Lung (tissue), 11 donors: ENCODE measurements at regions not wholly inside any gene's neighbourhood (a gene's known extent, or its start where the extent isn't known, plus 50 kb on each side); places are given as distances from the start of the nearest gene placed in this dataset.
"Not testable (repeated sequence)": the region's sequence is repeated elsewhere in the genome, so short reads cannot be mapped to it uniquely, and the experiment has no call there.

Experiments
- ATAC-seq: fragments of 200-7000 bp; cut with Tn5 transposase; one replicate; pipeline ENCODE4 v1.9.1; 2020; ENCODE audit warnings: moderate number of reproducible peaks; ENCODE audit not compliant: insufficient read depth, low FRiP score
- DNase-seq, 3 donors: peaks; one replicate each; pipeline ENCODE4 v3.0.0-alpha.2; 2013 to 2017
- H3K27ac ChIP-seq, 2 donors: one replicate each; pipeline ENCODE4 v1.5.1; 2013; ENCODE audit warnings: mild to moderate bottlenecking in 2 of 2, moderate library complexity in 2 of 2, control low read depth in 1 of 2, inconsistent platforms in 1 of 2, low read depth in 1 of 2, low read length in 1 of 2
- H3K27me3 ChIP-seq, 3 donors: one replicate each; pipeline ENCODE4 v1.5.1; 2013; ENCODE audit warnings: low read length in 2 of 3; ENCODE audit not compliant: control insufficient read depth in 3 of 3, insufficient read depth in 3 of 3
- H3K36me3 ChIP-seq, 4 donors: one replicate each; pipeline ENCODE4 v1.5.1; 2013; ENCODE audit warnings: low read length in 4 of 4, mild to moderate bottlenecking in 1 of 4, moderate library complexity in 1 of 4; ENCODE audit not compliant: control insufficient read depth in 4 of 4, insufficient read depth in 4 of 4
- H3K4me1 ChIP-seq, 5 donors: one replicate each; pipeline ENCODE4 v1.5.1; 2013; ENCODE audit warnings: low read length in 5 of 5, mild to moderate bottlenecking in 2 of 5, moderate library complexity in 1 of 5; ENCODE audit not compliant: control insufficient read depth in 5 of 5, insufficient read depth in 5 of 5
- H3K4me3 ChIP-seq: one replicate; pipeline ENCODE4 v1.5.1; 2013; ENCODE audit warnings: mild to moderate bottlenecking, control low read depth, moderate library complexity
- H3K9ac ChIP-seq, 2 donors: one replicate each; pipeline ENCODE4 v1.5.1; 2013; ENCODE audit warnings: low read length in 2 of 2, control low read depth in 1 of 2; ENCODE audit not compliant: insufficient read depth in 1 of 2
- H3K9me3 ChIP-seq, 4 donors: one replicate each; pipeline ENCODE4 v1.5.1; 2013; ENCODE audit warnings: low read length in 3 of 4, mild to moderate bottlenecking in 1 of 4, moderate library complexity in 1 of 4; ENCODE audit not compliant: control insufficient read depth in 4 of 4, insufficient read depth in 3 of 4
- WGBS, 2 donors: extraction: QIAGEN DNeasy Blood & Tissue Kit; methylation state at CpG; one replicate each; pipeline ENCODE4 v1.1.7; 2013; 5-methylcytosine and 5-hydroxymethylcytosine counted together
- TF ChIP-seq, protein P1 (sequence below): IDR thresholded peaks from 2 replicates; pipeline ENCODE4 v1.5.1; 2012; ENCODE audit warnings: mild to moderate bottlenecking; ENCODE audit errors: control extremely low read depth, extremely low read depth
- donor health status: control.
- donor health status: control.
- donor health status: Bipolar disorder and iron deficiency.
- donor health status: healthy.
- donor health status: DM: yes; HTN: yes; CAD: no.

DNA sequence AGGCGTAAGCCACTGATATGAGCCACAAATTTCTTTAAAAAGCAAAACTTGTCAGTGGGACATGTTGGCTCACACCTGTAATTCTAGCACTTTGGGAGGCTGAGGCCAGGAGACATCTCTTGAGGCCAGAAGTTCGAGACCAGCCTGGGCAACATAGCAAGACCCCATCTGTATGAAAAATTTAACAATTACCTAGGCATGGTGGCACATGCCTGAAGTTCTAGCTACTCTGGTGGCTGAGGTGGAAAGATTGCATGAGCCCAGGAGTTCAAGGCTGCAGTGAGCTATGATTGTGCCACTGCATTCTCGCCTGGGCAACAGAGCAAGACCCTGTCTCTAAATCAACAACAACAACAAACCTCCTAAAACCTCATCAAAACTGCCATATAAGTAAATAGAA lies 147.6 kb upstream of the BARHL2 start:
- Histone ChIP-seq H3K9me3 (no peaks in the 10 kb centered on the region), H3K4me3 (no peak overlapping the region), H3K27ac (no peak overlapping the region), H3K4me1 (no peaks in the 10 kb centered on the region), H3K27me3 (no peaks in the 10 kb centered on the region), H3K9ac (no peak overlapping the region), H3K36me3 (no peaks in the 10 kb centered on the region)
- TF ChIP-seq, protein P1, sequence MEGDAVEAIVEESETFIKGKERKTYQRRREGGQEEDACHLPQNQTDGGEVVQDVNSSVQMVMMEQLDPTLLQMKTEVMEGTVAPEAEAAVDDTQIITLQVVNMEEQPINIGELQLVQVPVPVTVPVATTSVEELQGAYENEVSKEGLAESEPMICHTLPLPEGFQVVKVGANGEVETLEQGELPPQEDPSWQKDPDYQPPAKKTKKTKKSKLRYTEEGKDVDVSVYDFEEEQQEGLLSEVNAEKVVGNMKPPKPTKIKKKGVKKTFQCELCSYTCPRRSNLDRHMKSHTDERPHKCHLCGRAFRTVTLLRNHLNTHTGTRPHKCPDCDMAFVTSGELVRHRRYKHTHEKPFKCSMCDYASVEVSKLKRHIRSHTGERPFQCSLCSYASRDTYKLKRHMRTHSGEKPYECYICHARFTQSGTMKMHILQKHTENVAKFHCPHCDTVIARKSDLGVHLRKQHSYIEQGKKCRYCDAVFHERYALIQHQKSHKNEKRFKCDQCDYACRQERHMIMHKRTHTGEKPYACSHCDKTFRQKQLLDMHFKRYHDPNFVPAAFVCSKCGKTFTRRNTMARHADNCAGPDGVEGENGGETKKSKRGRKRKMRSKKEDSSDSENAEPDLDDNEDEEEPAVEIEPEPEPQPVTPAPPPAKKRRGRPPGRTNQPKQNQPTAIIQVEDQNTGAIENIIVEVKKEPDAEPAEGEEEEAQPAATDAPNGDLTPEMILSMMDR: no peak
- DNase-seq (no peak), ATAC-seq (no peak)
- WGBS, 2 donors: 85 to 89% methylated on average over 3 of the region's 3 CpGs

DNA sequence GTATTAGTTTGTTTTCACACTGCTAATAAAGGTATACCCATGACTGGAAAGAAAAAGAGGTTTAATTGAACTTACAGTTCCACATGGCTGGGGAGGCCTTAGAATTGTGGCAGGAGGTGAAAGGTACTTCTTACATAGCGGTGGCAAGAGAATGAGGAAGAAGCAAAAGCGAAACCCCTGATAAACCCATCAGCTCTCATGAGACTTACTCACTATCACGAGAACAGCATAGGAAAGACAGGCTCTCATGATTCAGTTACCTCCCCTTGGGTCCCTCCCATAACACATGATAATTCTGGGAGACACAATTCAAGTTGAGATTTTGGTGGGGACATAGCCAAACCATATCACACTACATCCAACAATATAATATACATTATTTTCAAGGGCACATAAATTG lies 145.7 kb upstream of the BARHL2 start:
- ATAC-seq: no peak
- 89 to 97% methylated on average over 3 of the region's 3 CpGs for WGBS, 2 donors
- no peaks in the 10 kb centered on the region for H3K9me3 ChIP-seq
- no peak overlapping the region for H3K4me3 ChIP-seq
- DNase-seq: no peak
- peaks cover 0 to 3% (median 0%) of the 10 kb centered on the region in 3 donors for H3K27me3 ChIP-seq
- H3K27ac ChIP-seq: no peak overlapping the region
- TF ChIP-seq, protein P1: no peak
- no peak overlapping the region for H3K9ac ChIP-seq
- no peaks in the 10 kb centered on the region for H3K4me1 ChIP-seq
- H3K36me3 ChIP-seq: no peaks in the 10 kb centered on the region

DNA sequence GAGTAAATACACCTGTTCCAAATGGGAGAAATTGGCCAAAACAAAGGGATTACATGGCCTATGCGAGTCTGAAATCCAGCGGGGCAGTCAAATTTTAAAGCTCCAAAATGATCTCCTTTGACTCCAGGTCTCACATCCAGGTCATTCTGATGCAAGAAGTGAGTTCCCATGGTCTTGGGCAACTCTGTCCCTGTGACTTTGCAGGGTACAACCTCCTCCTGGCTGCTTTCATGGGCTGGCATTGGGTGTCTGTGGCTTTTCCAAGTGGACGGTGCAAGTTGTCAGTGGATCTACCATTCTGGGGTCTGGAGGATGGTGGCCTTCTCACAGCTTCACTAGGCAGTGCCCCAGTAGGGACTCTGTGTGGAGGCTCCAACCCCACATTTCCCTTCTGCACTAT lies 144.3 kb upstream of the BARHL2 start:
- not testable (repeated sequence) for H3K27me3 ChIP-seq, H3K4me3 ChIP-seq, H3K9ac ChIP-seq, ATAC-seq, H3K4me1 ChIP-seq, H3K27ac ChIP-seq, DNase-seq, H3K36me3 ChIP-seq, H3K9me3 ChIP-seq
- 97% methylated on average over 3 of the region's 3 CpGs for WGBS, 2 donors

DNA sequence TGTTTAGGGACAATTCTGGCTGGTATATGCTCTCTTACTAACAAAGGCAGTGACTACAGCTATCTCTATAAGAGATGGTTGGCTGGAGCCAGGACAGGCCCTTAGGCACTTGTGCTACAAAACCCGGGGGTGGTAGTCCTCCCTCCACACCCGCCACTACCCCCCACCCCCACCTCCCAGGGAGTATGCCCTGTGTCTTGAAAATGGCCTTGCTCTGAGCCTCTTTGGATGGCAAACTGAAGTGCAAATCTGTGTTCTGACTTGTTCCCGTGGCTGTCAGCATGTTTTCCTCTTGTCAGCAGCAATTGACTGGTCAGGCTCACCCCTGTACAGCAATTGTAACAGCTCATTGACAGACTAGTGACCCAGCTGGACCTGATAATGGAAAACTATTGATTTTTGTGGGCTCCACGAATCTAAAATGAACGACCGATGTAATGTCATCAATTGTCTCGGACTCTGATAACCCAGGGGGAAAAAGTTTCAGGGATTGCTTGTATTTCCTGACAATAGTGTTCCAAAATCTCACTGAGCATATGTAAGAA lies 139.4 kb upstream of the BARHL2 start:
- Histone ChIP-seq H3K27me3 (peaks cover 0 to 25% (median 9%) of the 10 kb centered on the region in 3 donors), H3K9me3 (no peaks in the 10 kb centered on the region), H3K9ac (no peak overlapping the region), H3K4me3 (no peak overlapping the region), H3K4me1 (peaks cover 0 to 4% (median 3%) of the 10 kb centered on the region in 5 donors), H3K36me3 (no peaks in the 10 kb centered on the region), H3K27ac (no peak overlapping the region)
- no peak for ATAC-seq
- WGBS, 2 donors: 78 to 82% methylated on average over 7 of the region's 7 CpGs
- TF ChIP-seq, protein P1: no peak
- DNase-seq: no peak
